Mucosa of rectum (tissue), 2 donors: ENCODE measurements at regions not wholly inside any gene's neighbourhood (a gene's known extent, or its start where the extent isn't known, plus 50 kb on each side); places are given as distances from the start of the nearest gene placed in this dataset.

ENCODE experiments used
- H3K27ac ChIP-seq, 2 donors: one replicate each; pipeline ENCODE4 v1.7.0; 2013; ENCODE audit warnings: inconsistent platforms in 2 of 2, low read depth in 2 of 2, low read length in 2 of 2
- H3K27me3 ChIP-seq, 2 donors: one replicate each; pipeline ENCODE4 v1.7.0; 2013; ENCODE audit warnings: low read length in 2 of 2; ENCODE audit not compliant: control insufficient read depth in 2 of 2, insufficient read depth in 2 of 2
- H3K36me3 ChIP-seq, 2 donors: one replicate each; pipeline ENCODE4 v1.7.0; 2013; ENCODE audit warnings: low read length in 2 of 2; ENCODE audit not compliant: control insufficient read depth in 2 of 2, insufficient read depth in 2 of 2
- H3K4me1 ChIP-seq, 2 donors: one replicate each; pipeline ENCODE4 v1.7.0; 2013; ENCODE audit warnings: low read length in 2 of 2, mild to moderate bottlenecking in 1 of 2; ENCODE audit not compliant: control insufficient read depth in 2 of 2, insufficient read depth in 2 of 2
- H3K4me3 ChIP-seq, 2 donors: one replicate each; pipeline ENCODE4 v1.7.0; 2013; ENCODE audit warnings: low read length in 2 of 2
- H3K9ac ChIP-seq, 2 donors: one replicate each; pipeline ENCODE4 v1.7.0; 2013; ENCODE audit warnings: low read length in 2 of 2, low read depth in 1 of 2, mild to moderate bottlenecking in 1 of 2
- H3K9me3 ChIP-seq, 2 donors: one replicate each; pipeline ENCODE4 v1.7.0; 2013; ENCODE audit warnings: low read length in 2 of 2; ENCODE audit not compliant: control insufficient read depth in 2 of 2
- donor health status: healthy.
- donor health status: Normal muscosa, but diverticular disease.

- Histone ChIP-seq H3K9ac (no peak overlapping the region), H3K9me3 (peaks cover 0 to 3% of the 10 kb centered on the region in 2 donors), H3K36me3 (no peaks in the 10 kb centered on the region), H3K4me1 (no peaks in the 10 kb centered on the region), H3K27me3 (no peaks in the 10 kb centered on the region), H3K27ac (no peak overlapping the region), H3K4me3 (no peak overlapping the region)
Measured at GRCh38 chr12:82213761-82214160, 144.4 kb downstream of the CCDC59 start.

DNA sequence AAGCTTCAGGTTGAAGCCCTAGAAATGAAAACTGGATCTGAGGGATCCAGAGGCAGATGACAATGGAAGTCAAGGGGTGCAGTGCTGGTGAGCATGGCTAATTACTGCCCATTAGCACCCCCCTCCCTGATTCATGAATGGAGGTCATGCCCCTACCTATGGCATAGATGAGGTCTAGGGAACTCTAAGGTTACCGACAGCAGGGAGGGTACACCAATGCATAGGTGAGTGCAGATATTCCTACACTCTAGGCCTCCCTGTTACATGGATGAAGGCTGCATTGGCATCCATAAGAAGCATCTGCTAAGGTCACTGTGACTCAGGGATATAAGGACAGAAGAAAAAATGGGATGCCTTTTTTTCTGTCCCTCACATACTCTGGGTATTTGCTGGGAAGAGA lies 147.3 kb downstream of the CCDC59 start:
- no peaks in the 10 kb centered on the region for H3K36me3 ChIP-seq
- H3K9ac ChIP-seq = no peak overlapping the region
- H3K4me1 ChIP-seq = no peaks in the 10 kb centered on the region
- no peak overlapping the region for H3K4me3 ChIP-seq
- peaks cover 0 to 3% of the 10 kb centered on the region in 2 donors for H3K9me3 ChIP-seq
- no peak overlapping the region for H3K27ac ChIP-seq
- no peaks in the 10 kb centered on the region for H3K27me3 ChIP-seq

GRCh38 chr12:82209533-82209932 lies 148.7 kb downstream of the CCDC59 start:
- Histone ChIP-seq H3K9ac (no peak overlapping the region), H3K36me3 (no peaks in the 10 kb centered on the region), H3K4me3 (no peak overlapping the region), H3K27me3 (no peaks in the 10 kb centered on the region), H3K4me1 (no peaks in the 10 kb centered on the region), H3K9me3 (peaks cover 0 to 2% of the 10 kb centered on the region in 2 donors), H3K27ac (no peak overlapping the region)

DNA sequence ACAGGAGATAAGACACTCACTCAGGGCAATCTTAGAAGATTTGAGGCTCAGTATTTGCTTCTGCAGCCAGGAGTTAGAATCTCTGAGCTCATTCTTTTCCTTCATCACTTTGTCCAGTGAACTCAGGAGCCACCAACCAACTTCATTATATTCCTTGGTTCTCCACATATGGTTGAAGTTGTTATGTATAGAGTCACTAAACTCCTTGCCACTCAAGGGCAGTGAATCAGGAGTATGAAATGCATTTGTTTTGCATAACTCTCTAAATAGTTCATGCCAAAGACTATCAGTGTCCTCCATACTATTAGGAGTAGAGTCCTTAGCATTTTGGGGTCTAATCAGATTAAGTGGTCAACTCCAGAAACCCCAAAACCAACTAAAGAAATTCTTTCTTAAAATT lies 150.6 kb downstream of the CCDC59 start:
- Histone ChIP-seq H3K27me3 (no peaks in the 10 kb centered on the region), H3K36me3 (no peaks in the 10 kb centered on the region), H3K9ac (no peak overlapping the region), H3K4me1 (no peaks in the 10 kb centered on the region), H3K4me3 (no peak overlapping the region), H3K9me3 (peaks cover 0 to 2% of the 10 kb centered on the region in 2 donors), H3K27ac (no peak overlapping the region)

- Histone ChIP-seq H3K27me3 (no peaks in the 10 kb centered on the region), H3K4me1 (no peaks in the 10 kb centered on the region), H3K36me3 (no peaks in the 10 kb centered on the region), H3K27ac (no peak overlapping the region), H3K4me3 (no peak overlapping the region), H3K9me3 (no peaks in the 10 kb centered on the region), H3K9ac (no peak overlapping the region)
Measured at GRCh38 chr12:82203086-82203485, 155.1 kb downstream of the CCDC59 start.

- no peak overlapping the region for H3K9ac ChIP-seq
- H3K27me3 ChIP-seq = no peaks in the 10 kb centered on the region
- H3K9me3 ChIP-seq = no peaks in the 10 kb centered on the region
- H3K36me3 ChIP-seq = no peaks in the 10 kb centered on the region
- no peaks in the 10 kb centered on the region for H3K4me1 ChIP-seq
- H3K4me3 ChIP-seq = no peak overlapping the region
- no peak overlapping the region for H3K27ac ChIP-seq
Measured at GRCh38 chr12:82187595-82187994, 170.6 kb downstream of the CCDC59 start.

DNA sequence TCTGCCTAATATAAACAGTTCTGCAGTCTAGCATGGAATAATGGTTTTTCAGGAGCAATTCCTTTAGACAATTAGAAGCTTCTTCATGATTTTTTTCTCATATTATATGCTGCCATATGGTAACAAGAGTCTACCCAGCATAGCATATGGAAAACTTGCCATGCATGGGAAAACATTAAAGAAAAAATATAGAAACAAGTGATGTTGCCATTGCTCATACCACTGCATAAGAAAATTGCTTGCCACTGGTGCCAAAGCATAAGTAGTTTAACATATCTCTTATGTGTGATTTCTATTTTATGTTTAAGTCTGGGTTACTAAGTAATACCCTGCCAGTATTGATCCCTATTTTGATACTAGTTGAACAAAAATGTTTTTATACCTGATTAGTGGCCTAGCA lies 171.2 kb downstream of the CCDC59 start:
- no peak overlapping the region for H3K9ac ChIP-seq
- no peaks in the 10 kb centered on the region for H3K9me3 ChIP-seq
- H3K4me3 ChIP-seq = no peak overlapping the region
- H3K4me1 ChIP-seq = no peaks in the 10 kb centered on the region
- no peaks in the 10 kb centered on the region for H3K36me3 ChIP-seq
- H3K27me3 ChIP-seq = no peaks in the 10 kb centered on the region
- H3K27ac ChIP-seq = no peak overlapping the region

DNA sequence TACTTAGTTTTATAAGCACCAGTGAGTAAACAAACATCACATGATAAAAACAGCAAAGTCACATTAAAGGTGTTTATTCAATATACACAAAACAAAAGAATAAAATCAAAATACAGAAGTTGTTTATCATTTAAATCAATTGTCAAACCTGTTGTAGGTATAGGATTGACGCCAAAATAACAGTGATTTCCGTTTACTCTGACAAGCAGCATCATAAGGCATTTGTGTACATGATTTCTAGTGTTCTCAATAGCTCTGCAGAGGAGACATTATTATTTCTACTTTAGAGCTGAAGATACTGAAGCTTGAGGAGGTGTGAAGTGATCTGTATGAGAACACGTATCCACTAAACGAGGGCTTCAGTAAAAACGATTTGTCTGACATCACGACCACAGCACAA lies 171.9 kb downstream of the CCDC59 start:
- no peak overlapping the region for H3K9ac ChIP-seq
- no peaks in the 10 kb centered on the region for H3K4me1 ChIP-seq
- H3K27ac ChIP-seq = no peak overlapping the region
- no peak overlapping the region for H3K4me3 ChIP-seq
- H3K9me3 ChIP-seq = no peaks in the 10 kb centered on the region
- no peaks in the 10 kb centered on the region for H3K36me3 ChIP-seq
- H3K27me3 ChIP-seq = no peaks in the 10 kb centered on the region

DNA sequence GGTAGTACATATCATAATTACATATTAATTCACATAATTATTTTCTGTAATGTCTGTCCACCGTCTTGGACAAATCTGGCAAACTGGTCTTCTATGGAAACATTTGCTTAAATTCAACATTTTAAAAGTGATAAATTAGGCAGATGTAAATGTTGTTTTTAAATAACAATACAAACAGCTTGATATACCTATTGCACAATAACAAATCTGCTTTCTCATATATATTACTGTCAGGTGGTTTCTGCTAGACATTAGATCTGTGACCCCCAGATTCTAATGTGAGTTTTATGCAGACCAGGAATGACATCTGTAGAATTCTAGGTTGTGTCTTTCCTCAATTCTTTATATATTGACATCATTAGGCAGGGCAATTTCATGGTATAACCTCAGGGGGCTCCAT lies 173.3 kb downstream of the CCDC59 start:
- no peaks in the 10 kb centered on the region for H3K9me3 ChIP-seq
- H3K4me3 ChIP-seq = no peak overlapping the region
- H3K36me3 ChIP-seq = no peaks in the 10 kb centered on the region
- no peak overlapping the region for H3K9ac ChIP-seq
- H3K27me3 ChIP-seq = no peaks in the 10 kb centered on the region
- H3K27ac ChIP-seq = no peak overlapping the region
- no peaks in the 10 kb centered on the region for H3K4me1 ChIP-seq

DNA sequence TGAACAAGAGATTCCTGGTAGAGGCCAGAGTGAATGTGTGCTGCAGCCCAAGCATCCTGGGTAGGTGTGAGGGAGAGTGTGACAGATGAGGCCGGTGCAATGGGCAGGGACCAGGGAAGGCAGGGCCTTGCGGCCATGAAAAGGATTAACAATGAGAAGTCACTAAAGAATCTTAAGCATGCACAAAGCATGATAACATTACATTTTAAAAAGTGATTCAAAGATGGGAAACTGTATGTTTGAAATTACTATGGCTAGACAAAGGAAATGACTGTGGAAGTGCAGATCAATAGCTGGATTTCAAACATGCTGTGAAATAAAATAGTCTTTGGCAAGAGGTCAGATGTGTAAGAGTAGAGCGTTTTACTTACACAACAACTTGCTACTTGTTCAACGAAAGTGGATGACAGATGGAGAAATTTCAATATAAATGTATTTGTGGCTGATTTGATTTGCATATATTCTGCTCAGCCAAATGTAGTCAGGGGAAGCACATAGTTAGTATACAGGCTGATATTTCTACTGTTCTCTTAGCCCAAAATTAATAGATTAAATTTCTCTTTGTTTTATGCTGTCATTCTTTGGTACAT lies 175.5 kb downstream of the CCDC59 start:
- no peaks in the 10 kb centered on the region for H3K36me3 ChIP-seq
- H3K4me1 ChIP-seq = no peaks in the 10 kb centered on the region
- H3K9ac ChIP-seq = no peak overlapping the region
- no peaks in the 10 kb centered on the region for H3K27me3 ChIP-seq
- H3K9me3 ChIP-seq = no peaks in the 10 kb centered on the region
- H3K27ac ChIP-seq = no peak overlapping the region
- H3K4me3 ChIP-seq = no peak overlapping the region
